ENCODE measurements at regions not wholly inside any gene's neighbourhood (a gene's known extent, or its start where the extent isn't known, plus 50 kb on each side); places are given as distances from the start of the nearest gene placed in this dataset.

DNA sequence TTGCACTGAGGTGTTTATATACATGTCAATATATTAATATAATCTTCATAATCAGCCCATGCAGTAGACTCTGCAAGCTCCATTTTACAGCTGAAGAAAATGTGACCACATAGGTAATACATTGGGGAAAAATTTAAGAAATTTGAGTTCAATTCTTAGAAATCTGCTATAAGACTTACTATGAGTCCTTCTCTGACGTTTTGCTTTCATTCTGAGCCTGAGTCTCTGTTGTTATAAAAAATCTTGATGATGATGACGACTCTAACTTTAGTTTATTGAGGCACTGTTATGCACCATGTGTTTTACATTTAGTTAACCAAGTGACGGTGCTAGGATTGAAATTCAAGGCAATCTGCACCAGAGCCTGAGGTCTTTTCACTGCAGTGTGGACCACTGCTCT lies 370.3 kb upstream of the PPP1R2C start:
- H3K27ac ChIP-seq = no peak overlapping the region
- TF ChIP-seq, protein P1, sequence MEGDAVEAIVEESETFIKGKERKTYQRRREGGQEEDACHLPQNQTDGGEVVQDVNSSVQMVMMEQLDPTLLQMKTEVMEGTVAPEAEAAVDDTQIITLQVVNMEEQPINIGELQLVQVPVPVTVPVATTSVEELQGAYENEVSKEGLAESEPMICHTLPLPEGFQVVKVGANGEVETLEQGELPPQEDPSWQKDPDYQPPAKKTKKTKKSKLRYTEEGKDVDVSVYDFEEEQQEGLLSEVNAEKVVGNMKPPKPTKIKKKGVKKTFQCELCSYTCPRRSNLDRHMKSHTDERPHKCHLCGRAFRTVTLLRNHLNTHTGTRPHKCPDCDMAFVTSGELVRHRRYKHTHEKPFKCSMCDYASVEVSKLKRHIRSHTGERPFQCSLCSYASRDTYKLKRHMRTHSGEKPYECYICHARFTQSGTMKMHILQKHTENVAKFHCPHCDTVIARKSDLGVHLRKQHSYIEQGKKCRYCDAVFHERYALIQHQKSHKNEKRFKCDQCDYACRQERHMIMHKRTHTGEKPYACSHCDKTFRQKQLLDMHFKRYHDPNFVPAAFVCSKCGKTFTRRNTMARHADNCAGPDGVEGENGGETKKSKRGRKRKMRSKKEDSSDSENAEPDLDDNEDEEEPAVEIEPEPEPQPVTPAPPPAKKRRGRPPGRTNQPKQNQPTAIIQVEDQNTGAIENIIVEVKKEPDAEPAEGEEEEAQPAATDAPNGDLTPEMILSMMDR (conservative IDR thresholded peaks at IDR 0.05) = no peak

DNA sequence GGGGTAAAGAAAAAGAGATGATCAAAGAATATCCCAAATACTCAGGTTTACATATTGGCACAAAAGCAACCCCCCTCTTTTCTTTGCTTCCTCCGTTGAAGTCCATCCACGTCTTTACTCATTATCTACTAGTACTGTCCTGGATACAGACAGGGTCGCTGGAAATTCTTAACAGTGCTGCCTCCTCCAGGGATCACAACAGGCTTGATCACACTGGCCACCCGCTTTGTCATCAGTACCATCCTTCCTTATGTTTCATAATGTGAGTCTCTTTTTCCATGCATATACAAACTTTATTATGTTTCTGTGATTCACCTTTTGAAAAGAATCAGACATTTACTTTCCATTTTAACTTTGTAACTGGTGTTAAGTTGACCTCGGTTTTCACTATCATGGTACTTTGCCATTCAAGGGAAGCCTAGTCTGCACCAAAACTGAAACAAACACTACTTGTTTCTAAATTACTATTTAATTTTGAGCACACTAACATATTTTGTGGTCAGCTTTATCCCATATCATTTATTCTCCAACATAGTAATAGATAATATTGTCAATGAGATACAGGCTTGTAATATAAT lies 387.5 kb upstream of the PPP1R2C start:
- H3K27ac ChIP-seq = no peak overlapping the region
- TF ChIP-seq, protein P1 (conservative IDR thresholded peaks at IDR 0.05) = no peak

- TF ChIP-seq, protein P1 (conservative IDR thresholded peaks at IDR 0.05) = no peak
- no peak overlapping the region for H3K27ac ChIP-seq
Measured at GRCh38 chrX:43166874-43167273, 388.9 kb upstream of the PPP1R2C start.

DNA sequence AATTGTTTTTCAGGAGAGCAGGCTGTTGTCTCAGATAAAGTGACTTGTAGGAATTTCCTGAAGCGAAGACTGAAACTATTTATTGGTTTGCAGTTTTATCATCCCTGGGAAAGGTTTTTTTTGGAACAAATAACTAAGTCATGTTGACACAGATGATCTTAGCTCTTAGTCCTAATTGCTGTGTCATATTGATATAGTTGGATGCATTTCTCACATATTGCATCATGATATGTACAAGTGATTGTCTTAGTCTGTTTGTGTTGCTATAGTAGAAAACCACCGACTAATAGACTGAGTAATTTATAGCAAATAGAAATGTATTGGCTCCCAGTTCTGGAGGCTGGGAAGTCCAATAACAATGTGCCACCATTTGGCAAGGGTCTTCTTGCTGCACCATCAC lies 397.5 kb upstream of the PPP1R2C start:
- TF ChIP-seq, protein P1 (conservative IDR thresholded peaks at IDR 0.05) = no peak
- no peak overlapping the region for H3K27ac ChIP-seq

GRCh38 chrX:43176686-43177085 lies 398.7 kb upstream of the PPP1R2C start:
- H3K27ac ChIP-seq = no peak overlapping the region
- TF ChIP-seq, protein P1 (conservative IDR thresholded peaks at IDR 0.05) = no peak

DNA sequence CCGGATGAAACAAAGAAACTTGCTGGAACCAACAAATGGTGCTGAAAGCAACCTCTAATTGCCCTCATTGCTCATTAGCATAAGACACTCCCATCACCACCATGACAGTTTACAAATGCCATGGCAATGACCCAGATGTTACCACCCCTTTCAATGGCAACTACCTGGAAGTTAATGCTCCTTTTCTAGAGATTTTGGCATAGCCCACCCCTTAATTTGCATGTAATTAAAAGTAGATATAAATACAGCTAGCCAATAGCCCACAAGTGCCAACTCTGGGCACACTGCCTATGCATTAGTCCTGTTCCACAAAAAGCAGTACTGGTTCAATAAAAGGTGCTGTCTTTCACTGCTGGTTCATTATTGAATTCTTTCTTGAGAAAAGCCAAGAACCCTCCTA lies 410.3 kb upstream of the PPP1R2C start:
- no peak overlapping the region for H3K27ac ChIP-seq
- TF ChIP-seq, protein P1 (conservative IDR thresholded peaks at IDR 0.05) = no peak

- TF ChIP-seq, protein P1 (conservative IDR thresholded peaks at IDR 0.05) = no peak
- no peak overlapping the region for H3K27ac ChIP-seq
Measured at GRCh38 chrX:43211570-43211969, 433.6 kb upstream of the PPP1R2C start.
